ENCODE measurements at regions not wholly inside any gene's neighbourhood (a gene's known extent, or its start where the extent isn't known, plus 50 kb on each side); places are given as distances from the start of the nearest gene placed in this dataset.

GRCh38 chr1:37400466-37401225, 73.7 kb upstream of the ZC3H12A start:
- H3K27me3 ChIP-seq (ENCODE audit: control insufficient read depth in 2 of 2, insufficient read depth in 2 of 2, low read length in 2 of 2) = peaks cover 0 to 10% of the 10 kb centered on the region in 2 donors
- no peak overlapping the region for H3K4me3 ChIP-seq (ENCODE audit: low read length in 2 of 2)
- H3K27ac ChIP-seq (ENCODE audit: low read depth in 2 of 2, low read length in 2 of 2) = no peak overlapping the region
- no peaks in the 10 kb centered on the region for H3K36me3 ChIP-seq (ENCODE audit: control insufficient read depth in 2 of 2, insufficient read depth in 2 of 2, low read length in 2 of 2)
- no peaks in the 10 kb centered on the region for H3K9me3 ChIP-seq (ENCODE audit: control insufficient read depth in 2 of 2, low read length in 2 of 2)
- no peak overlapping the region for H3K9ac ChIP-seq (ENCODE audit: low read depth in 1 of 2, low read length in 2 of 2)
- H3K4me1 ChIP-seq (ENCODE audit: control insufficient read depth in 2 of 2, insufficient read depth in 2 of 2, low read length in 2 of 2) = no peaks in the 10 kb centered on the region

GRCh38 chr1:37403166-37403565, 71.2 kb upstream of the ZC3H12A start:
- Histone ChIP-seq H3K4me1 (ENCODE audit: control insufficient read depth in 2 of 2, insufficient read depth in 2 of 2, low read length in 2 of 2) (no peaks in the 10 kb centered on the region), H3K36me3 (ENCODE audit: control insufficient read depth in 2 of 2, insufficient read depth in 2 of 2, low read length in 2 of 2) (no peaks in the 10 kb centered on the region), H3K27me3 (ENCODE audit: control insufficient read depth in 2 of 2, insufficient read depth in 2 of 2, low read length in 2 of 2) (peaks cover 0 to 2% of the 10 kb centered on the region in 2 donors), H3K9me3 (ENCODE audit: control insufficient read depth in 2 of 2, low read length in 2 of 2) (no peaks in the 10 kb centered on the region), H3K27ac (ENCODE audit: low read depth in 2 of 2, low read length in 2 of 2) (no peak overlapping the region), H3K4me3 (ENCODE audit: low read length in 2 of 2) (no peak overlapping the region), H3K9ac (ENCODE audit: low read depth in 1 of 2, low read length in 2 of 2) (no peak overlapping the region)

GRCh38 chr1:37404711-37405110, 69.7 kb upstream of the ZC3H12A start:
- no peak overlapping the region for H3K4me3 ChIP-seq (ENCODE audit: low read length in 2 of 2)
- H3K27ac ChIP-seq (ENCODE audit: low read depth in 2 of 2, low read length in 2 of 2) = no peak overlapping the region
- no peaks in the 10 kb centered on the region for H3K36me3 ChIP-seq (ENCODE audit: control insufficient read depth in 2 of 2, insufficient read depth in 2 of 2, low read length in 2 of 2)
- no peaks in the 10 kb centered on the region for H3K4me1 ChIP-seq (ENCODE audit: control insufficient read depth in 2 of 2, insufficient read depth in 2 of 2, low read length in 2 of 2)
- no peaks in the 10 kb centered on the region for H3K9me3 ChIP-seq (ENCODE audit: control insufficient read depth in 2 of 2, low read length in 2 of 2)
- H3K27me3 ChIP-seq (ENCODE audit: control insufficient read depth in 2 of 2, insufficient read depth in 2 of 2, low read length in 2 of 2) = peaks cover 0 to 2% of the 10 kb centered on the region in 2 donors
- H3K9ac ChIP-seq (ENCODE audit: low read depth in 1 of 2, low read length in 2 of 2) = no peak overlapping the region

GRCh38 chr1:37410105-37410504, 64.3 kb upstream of the ZC3H12A start:
- H3K4me3 ChIP-seq (ENCODE audit: low read length in 2 of 2) = no peak overlapping the region
- no peaks in the 10 kb centered on the region for H3K9me3 ChIP-seq (ENCODE audit: control insufficient read depth in 2 of 2, low read length in 2 of 2)
- no peak overlapping the region for H3K27ac ChIP-seq (ENCODE audit: low read depth in 2 of 2, low read length in 2 of 2)
- H3K27me3 ChIP-seq (ENCODE audit: control insufficient read depth in 2 of 2, insufficient read depth in 2 of 2, low read length in 2 of 2) = peaks cover 0 to 2% of the 10 kb centered on the region in 2 donors
- no peak overlapping the region for H3K9ac ChIP-seq (ENCODE audit: low read depth in 1 of 2, low read length in 2 of 2)
- no peaks in the 10 kb centered on the region for H3K36me3 ChIP-seq (ENCODE audit: control insufficient read depth in 2 of 2, insufficient read depth in 2 of 2, low read length in 2 of 2)
- no peaks in the 10 kb centered on the region for H3K4me1 ChIP-seq (ENCODE audit: control insufficient read depth in 2 of 2, insufficient read depth in 2 of 2, low read length in 2 of 2)

- Histone ChIP-seq H3K27me3 (ENCODE audit: control insufficient read depth in 2 of 2, insufficient read depth in 2 of 2, low read length in 2 of 2) (peaks cover 0 to 4% of the 10 kb centered on the region in 2 donors), H3K9me3 (ENCODE audit: control insufficient read depth in 2 of 2, low read length in 2 of 2) (no peaks in the 10 kb centered on the region), H3K27ac (ENCODE audit: low read depth in 2 of 2, low read length in 2 of 2) (no peak overlapping the region), H3K4me1 (ENCODE audit: control insufficient read depth in 2 of 2, insufficient read depth in 2 of 2, low read length in 2 of 2) (no peaks in the 10 kb centered on the region), H3K9ac (ENCODE audit: low read depth in 1 of 2, low read length in 2 of 2) (no peak overlapping the region), H3K4me3 (ENCODE audit: low read length in 2 of 2) (no peak overlapping the region), H3K36me3 (ENCODE audit: control insufficient read depth in 2 of 2, insufficient read depth in 2 of 2, low read length in 2 of 2) (no peaks in the 10 kb centered on the region)
These were observed 63.6 kb upstream of the ZC3H12A start for GRCh38 chr1:37410815-37411214.

- Histone ChIP-seq H3K4me3 (ENCODE audit: low read length in 2 of 2) (no peak overlapping the region), H3K4me1 (ENCODE audit: control insufficient read depth in 2 of 2, insufficient read depth in 2 of 2, low read length in 2 of 2) (no peaks in the 10 kb centered on the region), H3K9ac (ENCODE audit: low read depth in 1 of 2, low read length in 2 of 2) (no peak overlapping the region), H3K27ac (ENCODE audit: low read depth in 2 of 2, low read length in 2 of 2) (no peak overlapping the region), H3K27me3 (ENCODE audit: control insufficient read depth in 2 of 2, insufficient read depth in 2 of 2, low read length in 2 of 2) (peaks cover 0 to 4% of the 10 kb centered on the region in 2 donors), H3K9me3 (ENCODE audit: control insufficient read depth in 2 of 2, low read length in 2 of 2) (no peaks in the 10 kb centered on the region), H3K36me3 (ENCODE audit: control insufficient read depth in 2 of 2, insufficient read depth in 2 of 2, low read length in 2 of 2) (no peaks in the 10 kb centered on the region)
These were observed 58.7 kb upstream of the ZC3H12A start for GRCh38 chr1:37415611-37416244.

GRCh38 chr1:37420456-37420855, 53.9 kb upstream of the ZC3H12A start:
- Histone ChIP-seq H3K4me1 (ENCODE audit: control insufficient read depth in 2 of 2, insufficient read depth in 2 of 2, low read length in 2 of 2) (no peaks in the 10 kb centered on the region), H3K27ac (ENCODE audit: low read depth in 2 of 2, low read length in 2 of 2) (no peak overlapping the region), H3K9me3 (ENCODE audit: control insufficient read depth in 2 of 2, low read length in 2 of 2) (no peaks in the 10 kb centered on the region), H3K9ac (ENCODE audit: low read depth in 1 of 2, low read length in 2 of 2) (no peak overlapping the region), H3K27me3 (ENCODE audit: control insufficient read depth in 2 of 2, insufficient read depth in 2 of 2, low read length in 2 of 2) (peaks cover 0 to 2% of the 10 kb centered on the region in 2 donors), H3K36me3 (ENCODE audit: control insufficient read depth in 2 of 2, insufficient read depth in 2 of 2, low read length in 2 of 2) (no peaks in the 10 kb centered on the region), H3K4me3 (ENCODE audit: low read length in 2 of 2) (no peak overlapping the region)

GRCh38 chr1:37423810-37424209, 50.6 kb upstream of the ZC3H12A start:
- H3K4me3 ChIP-seq (ENCODE audit: low read length in 2 of 2) = no peak overlapping the region
- no peak overlapping the region for H3K9ac ChIP-seq (ENCODE audit: low read depth in 1 of 2, low read length in 2 of 2)
- no peaks in the 10 kb centered on the region for H3K9me3 ChIP-seq (ENCODE audit: control insufficient read depth in 2 of 2, low read length in 2 of 2)

GRCh38 chr1:37424523-37424922, 49.9 kb upstream of the ZC3H12A start:
- H3K27ac ChIP-seq (ENCODE audit: low read depth in 2 of 2, low read length in 2 of 2) = no peak overlapping the region
- no peaks in the 10 kb centered on the region for H3K9me3 ChIP-seq (ENCODE audit: control insufficient read depth in 2 of 2, low read length in 2 of 2)
- peaks cover 0 to 4% of the 10 kb centered on the region in 2 donors for H3K27me3 ChIP-seq (ENCODE audit: control insufficient read depth in 2 of 2, insufficient read depth in 2 of 2, low read length in 2 of 2)
- no peaks in the 10 kb centered on the region for H3K36me3 ChIP-seq (ENCODE audit: control insufficient read depth in 2 of 2, insufficient read depth in 2 of 2, low read length in 2 of 2)
- no peak overlapping the region for H3K4me3 ChIP-seq (ENCODE audit: low read length in 2 of 2)
- H3K4me1 ChIP-seq (ENCODE audit: control insufficient read depth in 2 of 2, insufficient read depth in 2 of 2, low read length in 2 of 2) = no peaks in the 10 kb centered on the region
- no peak overlapping the region for H3K9ac ChIP-seq (ENCODE audit: low read depth in 1 of 2, low read length in 2 of 2)

More at GRCh38 chr1:37423810-37424209, 50.6 kb upstream of the ZC3H12A start:
- Histone ChIP-seq H3K4me1 (ENCODE audit: control insufficient read depth in 2 of 2, insufficient read depth in 2 of 2, low read length in 2 of 2) (no peaks in the 10 kb centered on the region), H3K27me3 (ENCODE audit: control insufficient read depth in 2 of 2, insufficient read depth in 2 of 2, low read length in 2 of 2) (peaks cover 0 to 4% of the 10 kb centered on the region in 2 donors), H3K36me3 (ENCODE audit: control insufficient read depth in 2 of 2, insufficient read depth in 2 of 2, low read length in 2 of 2) (no peaks in the 10 kb centered on the region), H3K27ac (ENCODE audit: low read depth in 2 of 2, low read length in 2 of 2) (no peak overlapping the region)

Measured in mucosa of rectum (tissue), 2 donors.